Loucy (cell line): ENCODE measurements at regions not wholly inside any gene's neighbourhood (a gene's known extent, or its start where the extent isn't known, plus 50 kb on each side); places are given as distances from the start of the nearest gene placed in this dataset.
A peak's percentile ranks its signal among the peaks of the same experiment; 100 is the strongest.

Experiments used
- H2AFZ ChIP-seq: fragments of 200-600 bp; sonication (generic); 2 replicates; pipeline ENCODE4 v1.6.0; 2016; ENCODE audit warnings: antibody characterized with exemption, mild to moderate bottlenecking, low read length, moderate library complexity
- H3F3A ChIP-seq: fragments of 200-600 bp; 2 replicates; pipeline ENCODE4 v1.6.0; 2016; ENCODE audit warnings: antibody characterized with exemption, low read depth, mild to moderate bottlenecking
- H3K27me3 ChIP-seq: fragments of 200-600 bp; sonication (generic); 2 replicates; pipeline ENCODE4 v1.6.1; 2014; ENCODE audit warnings: low read length, mild to moderate bottlenecking; ENCODE audit not compliant: insufficient read depth, poor library complexity, severe bottlenecking
- H3K36me3 ChIP-seq: fragments of 200-600 bp; sonication (generic); 2 replicates; pipeline ENCODE4 v1.6.1; 2016; ENCODE audit warnings: low read length; ENCODE audit not compliant: insufficient read depth
- H3K4me1 ChIP-seq: fragments of 200-600 bp; sonication (generic); 2 replicates; pipeline ENCODE4 v1.5.1; 2014; ENCODE audit warnings: low read length, mild to moderate bottlenecking; ENCODE audit not compliant: insufficient read depth, poor library complexity, severe bottlenecking
- H3K4me2 ChIP-seq: fragments of 200-600 bp; sonication (generic); 2 replicates; pipeline ENCODE4 v1.6.0; 2014; ENCODE audit warnings: antibody characterized with exemption, low read length, low read depth, mild to moderate bottlenecking; ENCODE audit not compliant: poor library complexity, severe bottlenecking
- H3K4me3 ChIP-seq: fragments of 200-600 bp; sonication (generic); 2 replicates; pipeline ENCODE4 v1.5.1; 2014; ENCODE audit warnings: low read length, mild to moderate bottlenecking, mixed read lengths; ENCODE audit not compliant: poor library complexity, severe bottlenecking
- H3K79me2 ChIP-seq: fragments of 200-600 bp; sonication (generic); 2 replicates; pipeline ENCODE4 v1.6.1; 2014; ENCODE audit warnings: low read length; ENCODE audit not compliant: insufficient read depth
- H3K9ac ChIP-seq: fragments of 200-600 bp; sonication (generic); 2 replicates; pipeline ENCODE4 v1.6.0; 2014; ENCODE audit warnings: mild to moderate bottlenecking, low read depth, low read length, moderate library complexity; ENCODE audit not compliant: poor library complexity, severe bottlenecking
- H3K9me2 ChIP-seq: fragments of 200-600 bp; sonication (generic); replicated peaks from 2 replicates; pipeline ENCODE4 v1.6.1; 2016; ENCODE audit warnings: low read depth, low read length, mixed read lengths
- H3K9me3 ChIP-seq: fragments of 200-600 bp; sonication (generic); 2 replicates; pipeline ENCODE4 v1.6.1; 2014; ENCODE audit warnings: mild to moderate bottlenecking, antibody characterized with exemption, low read length, low read depth; ENCODE audit not compliant: insufficient read depth
- H4K20me1 ChIP-seq: fragments of 200-600 bp; sonication (generic); 2 replicates; pipeline ENCODE4 v1.6.0; 2014; ENCODE audit warnings: antibody characterized with exemption, low read length, mild to moderate bottlenecking; ENCODE audit not compliant: insufficient read depth, poor library complexity, severe bottlenecking
- CTCF ChIP-seq: fragments of 200-600 bp; sonication (generic); conservative IDR thresholded peaks from 2 replicates; pipeline ENCODE4 v1.5.1; 2014; ENCODE audit warnings: mild to moderate bottlenecking, antibody characterized with exemption, low read length
- EZH2phosphoT487 ChIP-seq: fragments of 200-600 bp; IDR thresholded peaks from 2 replicates; pipeline ENCODE4 v1.6.1; 2018; ENCODE audit warnings: antibody characterized with exemption, mild to moderate bottlenecking, moderate library complexity, borderline replicate concordance

GRCh38 chrX:40166582-40166981 lies 68.8 kb upstream of the BCOR start:
- Histone ChIP-seq H3K27me3 (no peaks in the 10 kb centered on the region), H3F3A (no peaks in the 10 kb centered on the region), H4K20me1 (no peaks in the 10 kb centered on the region), H3K4me1 (peaks cover 39% of the 10 kb centered on the region), H3K9me3 (no peaks in the 10 kb centered on the region), H3K36me3 (no peaks in the 10 kb centered on the region), H3K9ac (peak overlapping the region; percentile 100), H3K4me2 (peak overlapping the region; percentile 96), H3K4me3 (peak overlapping the region; percentile 74), H3K9me2 (no peaks in the 10 kb centered on the region), H2AFZ (no peak overlapping the region), H3K79me2 (peaks cover 58% of the 10 kb centered on the region)
- TF ChIP-seq EZH2phosphoT487 (no peak), CTCF (no peak)

- H3K4me2 ChIP-seq, result peak overlapping the region; percentile 96
These were observed 68.1 kb upstream of the BCOR start for GRCh38 chrX:40165861-40166260.

DNA sequence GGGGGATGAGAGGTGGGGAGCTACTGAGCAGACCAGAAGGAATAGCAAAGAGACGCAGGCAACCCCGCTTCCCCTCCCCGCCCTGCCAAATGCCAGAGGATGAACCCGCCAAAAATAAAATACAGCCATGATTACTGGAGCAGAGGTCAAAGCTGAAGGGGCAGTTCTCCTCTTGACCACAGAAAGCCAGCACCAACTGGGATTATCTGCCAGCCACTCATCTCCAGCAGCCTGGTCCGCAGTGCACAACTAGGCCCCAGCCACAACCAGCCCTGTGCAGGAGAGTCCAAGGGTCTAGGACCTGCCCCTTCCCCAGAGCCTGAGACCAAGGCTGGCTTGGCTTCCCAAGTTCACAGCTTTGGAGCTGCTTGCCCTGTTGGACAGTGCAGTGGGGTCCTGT lies 67.4 kb upstream of the BCOR start:
- Histone ChIP-seq H3K27me3 (no peaks in the 10 kb centered on the region), H3K9me3 (no peaks in the 10 kb centered on the region), H3K4me2 (no peak overlapping the region), H3K4me1 (peaks cover 27% of the 10 kb centered on the region), H3K4me3 (no peak overlapping the region), H3F3A (no peaks in the 10 kb centered on the region), H4K20me1 (no peaks in the 10 kb centered on the region), H3K36me3 (no peaks in the 10 kb centered on the region), H2AFZ (no peak overlapping the region), H3K9ac (no peak overlapping the region), H3K79me2 (peaks cover 46% of the 10 kb centered on the region), H3K9me2 (no peaks in the 10 kb centered on the region)
- TF ChIP-seq CTCF, result no peak
- no peak for TF ChIP-seq EZH2phosphoT487

More at GRCh38 chrX:40165861-40166260, 68.1 kb upstream of the BCOR start:
- no peak overlapping the region for H2AFZ ChIP-seq
- peaks cover 32% of the 10 kb centered on the region for H3K4me1 ChIP-seq
- TF ChIP-seq EZH2phosphoT487 (no peak), CTCF (no peak)
- no peaks in the 10 kb centered on the region for H3K9me3 ChIP-seq
- H3K79me2 ChIP-seq, result peaks cover 50% of the 10 kb centered on the region
- H3K27me3 ChIP-seq, result no peaks in the 10 kb centered on the region
- no peaks in the 10 kb centered on the region for H3F3A ChIP-seq
- H3K36me3 ChIP-seq, result no peaks in the 10 kb centered on the region
- peak overlapping the region; percentile 74 for H3K4me3 ChIP-seq
- no peaks in the 10 kb centered on the region for H4K20me1 ChIP-seq
- no peaks in the 10 kb centered on the region for H3K9me2 ChIP-seq
- H3K9ac ChIP-seq, result peak overlapping the region; percentile 100
